ENCODE measurements at regions not wholly inside any gene's neighbourhood (a gene's known extent, or its start where the extent isn't known, plus 50 kb on each side); places are given as distances from the start of the nearest gene placed in this dataset.

DNA sequence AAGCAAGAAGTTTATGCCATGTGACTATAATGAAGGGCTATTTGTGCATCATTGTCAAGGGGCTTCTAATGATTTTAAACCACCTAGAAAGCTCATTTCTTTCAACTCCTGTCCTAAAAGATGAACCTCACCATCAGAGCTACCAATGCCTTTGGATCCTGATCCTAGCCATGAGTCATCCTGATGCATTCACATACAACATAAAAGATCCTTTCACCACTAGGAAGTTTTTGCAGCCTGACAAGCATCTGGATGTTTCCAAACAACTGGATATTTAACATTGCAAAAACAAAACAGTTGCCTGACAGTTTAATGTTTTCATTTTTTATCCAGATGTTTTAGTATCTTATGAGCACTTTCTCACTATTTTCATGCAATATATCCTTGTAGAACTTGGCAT lies 425.3 kb downstream of the MBD2 start:
- no peak for ATAC-seq
- Mint-ChIP-seq H3K27me3 (no peaks in the 10 kb centered on the region), H3K27ac (no peak overlapping the region), H3K9me3 (ENCODE audit: low read depth) (peaks cover 5% of the 10 kb centered on the region), H3K4me1 (peaks cover 4% of the 10 kb centered on the region), H3K36me3 (no peaks in the 10 kb centered on the region), H3K4me3 (no peak overlapping the region)
- CTCF ChIA-PET: no interaction called here
- DNase-seq: no peak

DNA sequence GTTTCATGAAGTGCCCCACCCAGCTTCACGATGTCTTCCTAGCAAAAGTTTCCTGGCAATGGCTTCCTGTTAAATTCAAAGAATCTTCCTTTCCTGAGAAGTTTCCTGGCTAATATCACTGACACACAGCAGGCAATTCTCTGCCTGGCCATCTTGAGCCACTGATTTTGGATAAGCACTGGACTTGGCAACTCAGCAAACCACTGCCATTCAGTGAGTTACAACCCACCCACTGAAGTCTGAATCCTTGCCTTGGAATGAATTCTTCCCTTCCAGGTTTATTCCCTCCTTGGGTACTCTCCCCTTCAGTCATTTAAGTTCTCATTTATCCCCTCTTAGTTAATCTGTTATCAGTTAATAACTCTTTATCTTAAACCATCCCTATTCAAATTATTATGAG lies 426.0 kb downstream of the MBD2 start:
- Mint-ChIP-seq H3K27me3 (no peaks in the 10 kb centered on the region), H3K36me3 (no peaks in the 10 kb centered on the region), H3K9me3 (ENCODE audit: low read depth) (peaks cover 5% of the 10 kb centered on the region), H3K27ac (no peak overlapping the region), H3K4me3 (no peak overlapping the region), H3K4me1 (peaks cover 4% of the 10 kb centered on the region)
- DNase-seq (no peak), ATAC-seq (no peak)
- CTCF ChIA-PET: no interaction called here

DNA sequence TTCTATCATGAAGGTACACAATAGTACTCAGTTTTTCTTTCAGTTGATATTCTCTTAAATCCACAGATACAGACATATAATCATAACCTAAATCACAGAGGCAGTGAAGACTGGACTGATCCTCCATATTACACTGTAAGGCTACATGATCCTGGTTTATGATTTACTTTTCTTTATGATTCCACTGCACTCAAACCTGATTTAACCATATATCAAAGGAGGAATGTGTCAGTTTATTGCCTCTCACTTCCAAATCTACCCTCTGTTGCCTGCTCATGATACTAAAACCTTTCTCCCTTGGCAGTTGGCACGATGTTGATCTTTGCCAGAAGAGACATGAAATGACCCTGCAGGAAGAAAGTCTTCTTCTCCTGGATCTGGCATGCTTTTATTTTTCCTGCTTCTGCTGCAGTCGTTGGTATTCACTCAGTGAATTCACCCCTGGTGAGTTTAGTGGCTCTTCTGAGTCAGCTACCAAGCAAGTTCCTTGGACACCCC lies 426.4 kb downstream of the MBD2 start:
- H3K27me3 Mint-ChIP-seq: no peaks in the 10 kb centered on the region
- H3K4me1 Mint-ChIP-seq: peaks cover 4% of the 10 kb centered on the region
- H3K27ac Mint-ChIP-seq: no peak overlapping the region
- DNase-seq: no peak
- H3K9me3 Mint-ChIP-seq (ENCODE audit: low read depth): peaks cover 5% of the 10 kb centered on the region
- ATAC-seq: no peak
- CTCF ChIA-PET: no interaction called here
- H3K36me3 Mint-ChIP-seq: no peaks in the 10 kb centered on the region
- no peak overlapping the region for H3K4me3 Mint-ChIP-seq

DNA sequence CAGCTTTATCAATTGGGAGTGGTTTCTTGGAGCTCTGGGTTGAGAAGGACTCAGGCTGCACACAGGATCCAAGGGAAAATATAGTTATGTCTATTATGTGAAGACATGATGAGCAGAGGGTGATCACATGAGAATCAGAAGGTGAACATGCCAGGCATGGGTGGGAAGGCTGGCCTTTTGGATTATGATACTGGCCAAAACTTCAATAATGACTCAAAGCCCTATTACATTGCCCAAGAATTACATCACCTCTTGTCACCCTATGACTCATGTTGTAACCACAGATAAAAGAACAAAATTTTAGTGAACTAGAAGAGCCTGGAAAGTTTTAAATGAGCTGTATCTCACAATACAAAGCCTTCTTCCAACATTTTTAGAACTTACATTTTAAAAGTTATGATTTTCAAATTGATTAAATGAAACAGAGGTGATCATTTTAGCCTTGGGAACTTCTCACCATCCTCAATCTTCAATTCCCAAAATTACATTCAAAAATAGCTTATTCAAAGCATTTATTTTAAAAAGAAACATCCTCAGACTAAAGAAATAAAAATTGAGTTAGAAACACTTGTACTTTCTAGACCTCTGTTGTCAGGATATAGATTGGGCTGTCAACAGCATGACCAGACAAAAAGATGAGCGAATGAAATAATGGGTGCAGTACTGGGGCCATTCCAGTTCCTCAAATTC lies 428.3 kb downstream of the MBD2 start:
- Mint-ChIP-seq H3K36me3 (no peaks in the 10 kb centered on the region), H3K4me1 (peaks cover 4% of the 10 kb centered on the region), H3K27me3 (no peaks in the 10 kb centered on the region), H3K27ac (no peak overlapping the region), H3K4me3 (no peak overlapping the region), H3K9me3 (ENCODE audit: low read depth) (peaks cover 1% of the 10 kb centered on the region)
- ATAC-seq: no peak
- no peak for DNase-seq
- CTCF ChIA-PET: no interaction called here

DNA sequence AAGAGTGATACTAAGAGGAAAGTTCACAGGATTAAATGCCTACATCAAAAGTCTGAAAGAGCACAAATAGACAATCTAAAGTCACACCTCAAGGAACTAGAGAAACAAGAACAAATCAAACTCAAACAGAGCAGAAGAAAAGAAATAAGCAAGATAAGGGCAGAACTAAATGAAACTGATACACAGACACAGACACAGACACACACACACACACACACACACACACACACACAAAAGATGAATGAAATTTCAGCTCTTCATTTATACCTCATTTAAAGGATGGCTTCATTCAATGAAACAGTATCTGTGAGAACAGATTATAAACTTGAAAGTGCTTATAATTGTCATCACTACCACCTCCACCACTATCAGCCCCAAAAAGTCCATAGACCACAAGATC lies 428.9 kb downstream of the MBD2 start:
- Mint-ChIP-seq H3K27me3 (no peaks in the 10 kb centered on the region), H3K4me3 (no peak overlapping the region), H3K9me3 (ENCODE audit: low read depth) (no peaks in the 10 kb centered on the region), H3K4me1 (peaks cover 4% of the 10 kb centered on the region), H3K36me3 (no peaks in the 10 kb centered on the region), H3K27ac (no peak overlapping the region)
- no peak for ATAC-seq
- no peak for DNase-seq
- CTCF ChIA-PET: no interaction called here

DNA sequence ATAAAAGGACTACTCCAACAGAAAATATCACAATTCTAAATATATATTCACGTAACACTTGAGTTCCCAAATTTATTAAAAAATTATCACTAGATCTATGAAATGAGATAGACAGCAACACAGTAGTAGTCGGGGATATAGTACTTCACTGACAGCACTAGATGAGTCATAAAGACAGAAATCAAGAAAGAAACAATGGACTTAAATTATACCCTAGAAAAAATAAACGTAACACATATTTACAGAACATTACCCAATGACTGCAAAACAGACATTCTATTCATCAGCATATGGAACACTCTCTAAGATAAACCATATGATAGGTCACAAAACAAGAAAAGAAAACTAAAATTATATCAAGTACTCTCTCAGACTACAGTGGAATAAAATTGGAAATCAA lies 429.4 kb downstream of the MBD2 start:
- Mint-ChIP-seq H3K4me3 (no peak overlapping the region), H3K4me1 (peaks cover 4% of the 10 kb centered on the region), H3K27me3 (no peaks in the 10 kb centered on the region), H3K27ac (no peak overlapping the region), H3K36me3 (no peaks in the 10 kb centered on the region), H3K9me3 (ENCODE audit: low read depth) (no peaks in the 10 kb centered on the region)
- DNase-seq: no peak
- CTCF ChIA-PET: no interaction called here
- no peak for ATAC-seq

DNA sequence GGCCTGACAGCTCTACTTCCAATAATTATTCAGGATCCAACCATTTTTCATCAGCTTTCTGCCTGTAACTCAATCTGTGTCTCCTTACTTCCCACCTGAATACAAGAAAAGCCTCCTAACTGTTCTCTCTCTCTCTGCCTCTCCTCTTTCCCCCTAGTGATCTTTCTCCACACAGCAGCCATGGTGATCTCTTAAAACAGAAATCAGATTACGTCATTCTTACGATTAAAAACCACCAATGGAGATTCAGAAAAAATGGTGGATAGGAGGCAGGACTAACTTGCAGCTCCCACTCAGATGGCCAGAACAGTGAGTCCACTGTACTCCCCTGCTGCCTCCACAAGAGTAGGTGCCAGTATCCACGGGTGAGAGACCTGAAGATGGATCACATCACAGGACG lies 431.7 kb downstream of the MBD2 start:
- no peak overlapping the region for H3K4me3 Mint-ChIP-seq
- peaks cover 4% of the 10 kb centered on the region for H3K4me1 Mint-ChIP-seq
- H3K27ac Mint-ChIP-seq: no peak overlapping the region
- H3K36me3 Mint-ChIP-seq: no peaks in the 10 kb centered on the region
- H3K9me3 Mint-ChIP-seq (ENCODE audit: low read depth): no peaks in the 10 kb centered on the region
- H3K27me3 Mint-ChIP-seq: no peaks in the 10 kb centered on the region
- ATAC-seq (no peak), DNase-seq (no peak)
- CTCF ChIA-PET: no interaction called here

DNA sequence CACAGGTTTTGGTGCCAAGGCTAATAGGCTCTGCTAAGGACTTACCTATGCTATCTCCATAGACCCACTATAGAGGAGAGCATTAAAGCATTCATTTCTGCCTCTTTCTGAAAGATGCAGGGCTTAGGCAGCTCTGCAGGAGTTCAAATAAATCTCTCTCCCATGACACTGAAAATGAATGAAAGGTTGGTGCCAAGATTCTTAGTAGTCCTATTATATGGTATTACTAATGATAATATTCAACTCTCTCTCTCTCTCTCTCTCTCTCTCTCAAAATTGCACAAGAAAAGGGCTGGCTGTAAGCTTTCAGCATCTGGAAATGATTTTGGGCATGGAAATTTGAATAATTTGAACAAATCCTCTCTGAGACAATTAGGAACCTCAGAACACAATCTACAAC lies 433.7 kb downstream of the MBD2 start:
- Mint-ChIP-seq H3K4me3 (no peak overlapping the region), H3K9me3 (ENCODE audit: low read depth) (no peaks in the 10 kb centered on the region), H3K27ac (no peak overlapping the region), H3K36me3 (no peaks in the 10 kb centered on the region), H3K4me1 (peaks cover 1% of the 10 kb centered on the region), H3K27me3 (no peaks in the 10 kb centered on the region)
- CTCF ChIA-PET: no interaction called here
- no peak for ATAC-seq
- no peak for DNase-seq

DNA sequence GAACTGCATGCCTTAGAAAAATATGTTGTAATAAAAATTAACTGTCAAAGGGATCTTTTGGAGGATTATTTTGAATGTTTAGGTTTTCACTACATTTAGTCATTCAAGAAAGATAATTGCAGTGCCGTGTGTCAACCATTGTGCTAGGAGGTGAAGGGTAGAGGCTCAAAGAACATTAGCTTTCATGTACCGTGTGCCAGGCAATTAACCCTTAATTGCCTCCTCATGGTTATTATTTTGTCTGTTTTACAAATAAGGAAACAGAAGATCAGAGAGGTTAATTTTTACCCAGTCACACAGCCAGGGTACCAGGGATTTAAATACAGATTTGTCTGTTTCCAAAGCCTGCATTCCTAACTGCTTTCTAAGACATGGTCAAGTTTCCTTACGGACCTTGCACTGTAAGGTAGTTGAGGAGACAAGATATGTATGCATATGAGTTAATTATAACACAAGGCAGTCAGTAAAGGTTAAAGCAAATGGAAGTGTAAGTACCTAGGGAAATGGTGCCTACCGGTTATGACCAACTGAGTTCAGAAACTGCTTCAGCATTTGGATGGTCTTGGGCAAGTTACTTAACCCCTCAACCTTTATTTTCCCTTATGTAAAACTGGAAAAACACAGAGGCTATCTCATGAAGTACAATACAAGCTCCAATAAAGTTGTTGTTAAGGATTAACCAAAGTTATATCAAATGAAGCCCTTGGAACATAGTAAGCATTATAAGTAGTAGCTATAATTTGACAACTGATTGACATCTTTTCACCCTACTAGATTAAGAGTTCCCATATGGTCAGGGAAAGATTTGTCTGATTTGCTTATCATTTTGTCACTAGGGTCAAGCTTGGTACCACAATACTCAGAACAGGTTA lies 434.9 kb downstream of the MBD2 start:
- no peaks in the 10 kb centered on the region for H3K9me3 Mint-ChIP-seq (ENCODE audit: low read depth)
- no peak for DNase-seq
- ATAC-seq: no peak
- H3K4me1 Mint-ChIP-seq: no peaks in the 10 kb centered on the region
- H3K36me3 Mint-ChIP-seq: no peaks in the 10 kb centered on the region
- CTCF ChIA-PET: no interaction called here
- H3K27ac Mint-ChIP-seq: no peak overlapping the region
- H3K4me3 Mint-ChIP-seq: no peak overlapping the region
- H3K27me3 Mint-ChIP-seq: no peaks in the 10 kb centered on the region

DNA sequence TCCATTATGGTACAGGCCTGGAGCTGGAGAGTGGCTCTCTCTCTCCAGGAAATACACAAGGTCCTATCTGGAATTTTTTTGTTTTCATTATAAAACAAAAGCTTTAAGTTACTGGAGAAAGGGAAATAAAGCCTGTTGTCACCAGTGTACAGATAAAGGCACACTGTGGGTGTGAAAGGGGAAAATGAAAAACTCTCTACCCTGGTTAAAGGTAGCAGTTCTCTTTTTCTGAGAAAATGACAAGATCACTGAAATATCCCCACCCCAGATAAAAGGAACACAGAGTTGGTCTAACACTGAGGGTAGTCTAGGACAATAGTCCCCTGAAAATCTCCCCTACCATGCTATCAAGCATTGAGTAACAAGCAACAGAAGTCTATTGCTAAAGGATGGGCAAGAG lies 438.7 kb downstream of the MBD2 start:
- Mint-ChIP-seq H3K4me3 (no peak overlapping the region), H3K36me3 (no peaks in the 10 kb centered on the region), H3K9me3 (ENCODE audit: low read depth) (no peaks in the 10 kb centered on the region), H3K4me1 (no peaks in the 10 kb centered on the region), H3K27ac (no peak overlapping the region), H3K27me3 (no peaks in the 10 kb centered on the region)
- DNase-seq (no peak), ATAC-seq (no peak)
- CTCF ChIA-PET: no interaction called here

DNA sequence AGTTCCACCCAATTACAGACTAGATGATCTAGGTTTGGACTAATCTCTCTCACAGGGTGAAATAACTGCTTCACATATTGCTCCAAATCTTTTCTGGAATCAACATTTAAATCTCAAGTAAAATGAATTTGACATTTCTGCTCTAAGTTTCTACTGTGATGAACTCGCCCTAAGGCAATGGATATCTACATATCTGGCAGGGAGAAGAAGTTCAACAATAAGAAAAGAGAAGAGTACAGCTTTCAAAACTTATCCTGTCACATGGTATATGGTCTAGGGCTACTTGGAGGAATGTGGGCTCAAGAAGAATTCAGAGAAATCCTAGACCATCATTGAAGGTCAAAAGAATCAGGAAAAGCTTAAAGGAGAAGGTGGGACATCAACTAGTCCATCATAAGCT lies 440.2 kb downstream of the MBD2 start:
- Mint-ChIP-seq H3K36me3 (no peaks in the 10 kb centered on the region), H3K9me3 (ENCODE audit: low read depth) (no peaks in the 10 kb centered on the region), H3K4me3 (no peak overlapping the region), H3K4me1 (no peaks in the 10 kb centered on the region), H3K27me3 (no peaks in the 10 kb centered on the region), H3K27ac (no peak overlapping the region)
- ATAC-seq: no peak
- DNase-seq: no peak
- CTCF ChIA-PET: no interaction called here

DNA sequence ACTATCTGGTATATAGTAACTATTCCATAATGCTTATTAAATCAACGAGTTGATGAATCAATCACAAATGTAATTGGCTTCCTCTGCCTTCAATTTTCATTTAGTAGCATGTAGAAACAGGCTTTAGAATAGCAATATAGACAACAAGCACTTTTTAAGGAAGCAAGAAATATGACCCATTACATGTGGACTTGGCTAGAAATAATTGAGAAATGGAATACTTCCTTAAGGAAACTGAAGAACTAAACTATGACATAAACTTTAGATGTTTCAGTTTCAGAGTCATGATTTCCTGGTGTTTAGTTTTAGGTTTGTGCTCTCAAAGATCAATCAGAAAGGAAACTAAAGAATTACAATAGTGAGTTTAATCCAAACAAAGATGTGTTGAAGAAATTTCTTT lies 443.8 kb downstream of the MBD2 start:
- Mint-ChIP-seq H3K9me3 (ENCODE audit: low read depth) (no peaks in the 10 kb centered on the region), H3K4me3 (no peak overlapping the region), H3K4me1 (no peaks in the 10 kb centered on the region), H3K36me3 (no peaks in the 10 kb centered on the region), H3K27me3 (no peaks in the 10 kb centered on the region), H3K27ac (no peak overlapping the region)
- DNase-seq: no peak
- CTCF ChIA-PET: no interaction called here
- no peak for ATAC-seq

DNA sequence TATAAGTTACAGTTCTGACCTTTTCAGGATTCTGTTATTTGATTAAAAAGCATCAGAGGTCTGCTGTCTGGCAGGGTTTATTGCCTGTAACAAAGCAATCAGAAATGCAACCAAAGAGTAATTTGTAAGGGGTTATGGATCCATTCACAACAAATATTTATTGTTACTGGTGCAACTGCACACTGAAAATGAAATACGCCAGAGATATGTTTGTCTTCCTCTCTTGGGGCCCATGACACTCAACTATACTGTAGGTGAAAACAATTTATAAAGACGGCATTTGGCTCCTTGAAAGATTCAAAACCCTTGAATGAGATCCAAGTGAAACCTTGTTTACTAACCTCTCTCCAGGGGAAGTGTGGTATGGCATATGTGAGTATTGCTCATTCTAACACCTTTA lies 452.2 kb downstream of the MBD2 start:
- DNase-seq (no peak), ATAC-seq (no peak)
- H3K27ac Mint-ChIP-seq: no peak overlapping the region
- CTCF ChIA-PET: no interaction called here
- H3K36me3 Mint-ChIP-seq: no peaks in the 10 kb centered on the region
- H3K9me3 Mint-ChIP-seq (ENCODE audit: low read depth): peaks cover 2% of the 10 kb centered on the region
- H3K4me3 Mint-ChIP-seq: no peak overlapping the region
- no peaks in the 10 kb centered on the region for H3K27me3 Mint-ChIP-seq
- no peaks in the 10 kb centered on the region for H3K4me1 Mint-ChIP-seq

DNA sequence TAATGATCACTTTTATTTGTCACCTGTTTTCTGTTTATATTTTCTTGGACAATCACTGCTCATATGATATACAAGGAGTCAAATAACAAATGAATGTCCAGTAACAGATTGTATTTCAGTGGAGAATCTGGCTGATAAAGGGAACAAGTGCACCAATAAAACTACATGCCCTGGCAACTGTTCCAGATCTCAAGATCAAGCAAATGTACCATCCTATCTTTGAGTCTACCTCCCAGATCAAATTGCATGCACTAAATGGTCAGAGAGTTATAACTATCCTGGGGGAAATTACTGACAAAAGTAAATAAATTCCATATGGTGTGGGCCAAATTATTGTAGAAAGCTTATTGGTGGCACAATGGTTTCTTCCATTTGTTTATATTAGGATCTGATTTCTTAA lies 452.8 kb downstream of the MBD2 start:
- H3K36me3 Mint-ChIP-seq: no peaks in the 10 kb centered on the region
- CTCF ChIA-PET: no interaction called here
- no peak overlapping the region for H3K4me3 Mint-ChIP-seq
- ATAC-seq (no peak), DNase-seq (no peak)
- peaks cover 2% of the 10 kb centered on the region for H3K9me3 Mint-ChIP-seq (ENCODE audit: low read depth)
- no peaks in the 10 kb centered on the region for H3K4me1 Mint-ChIP-seq
- no peaks in the 10 kb centered on the region for H3K27me3 Mint-ChIP-seq
- H3K27ac Mint-ChIP-seq: no peak overlapping the region
